GM12872 (cell line): ENCODE measurements at regions not wholly inside any gene's neighbourhood (a gene's known extent, or its start where the extent isn't known, plus 50 kb on each side); places are given as distances from the start of the nearest gene placed in this dataset.

ENCODE experiments used
- TF ChIP-seq, protein P1 (sequence below): IDR thresholded peaks from 3 replicates; pipeline ENCODE4 v1.5.1; 2011; ENCODE audit warnings: low read depth, mild to moderate bottlenecking, low read length, moderate library complexity; ENCODE audit not compliant: insufficient read depth

DNA sequence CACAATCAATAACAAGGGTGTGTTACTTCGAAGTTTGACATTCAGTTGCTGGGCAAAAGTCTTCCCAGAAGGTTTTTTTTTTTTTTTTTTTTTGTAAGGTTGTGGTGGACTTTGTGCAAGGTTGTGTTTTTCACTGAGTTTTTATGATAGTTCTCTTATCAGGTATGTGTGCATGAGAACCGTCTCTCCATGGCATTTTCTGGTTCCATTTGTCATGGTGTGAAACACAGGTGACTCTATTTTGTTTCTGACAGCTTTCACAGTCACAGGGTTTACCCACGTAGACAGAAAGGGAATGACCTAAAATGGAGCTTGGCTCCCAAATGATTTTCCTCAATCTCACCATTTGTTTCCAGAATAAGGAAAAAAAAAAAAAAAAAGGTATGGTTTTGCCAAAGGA, 1377.2 kb upstream of the CADM2 start:
- TF ChIP-seq, protein P1, sequence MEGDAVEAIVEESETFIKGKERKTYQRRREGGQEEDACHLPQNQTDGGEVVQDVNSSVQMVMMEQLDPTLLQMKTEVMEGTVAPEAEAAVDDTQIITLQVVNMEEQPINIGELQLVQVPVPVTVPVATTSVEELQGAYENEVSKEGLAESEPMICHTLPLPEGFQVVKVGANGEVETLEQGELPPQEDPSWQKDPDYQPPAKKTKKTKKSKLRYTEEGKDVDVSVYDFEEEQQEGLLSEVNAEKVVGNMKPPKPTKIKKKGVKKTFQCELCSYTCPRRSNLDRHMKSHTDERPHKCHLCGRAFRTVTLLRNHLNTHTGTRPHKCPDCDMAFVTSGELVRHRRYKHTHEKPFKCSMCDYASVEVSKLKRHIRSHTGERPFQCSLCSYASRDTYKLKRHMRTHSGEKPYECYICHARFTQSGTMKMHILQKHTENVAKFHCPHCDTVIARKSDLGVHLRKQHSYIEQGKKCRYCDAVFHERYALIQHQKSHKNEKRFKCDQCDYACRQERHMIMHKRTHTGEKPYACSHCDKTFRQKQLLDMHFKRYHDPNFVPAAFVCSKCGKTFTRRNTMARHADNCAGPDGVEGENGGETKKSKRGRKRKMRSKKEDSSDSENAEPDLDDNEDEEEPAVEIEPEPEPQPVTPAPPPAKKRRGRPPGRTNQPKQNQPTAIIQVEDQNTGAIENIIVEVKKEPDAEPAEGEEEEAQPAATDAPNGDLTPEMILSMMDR: no peak

DNA sequence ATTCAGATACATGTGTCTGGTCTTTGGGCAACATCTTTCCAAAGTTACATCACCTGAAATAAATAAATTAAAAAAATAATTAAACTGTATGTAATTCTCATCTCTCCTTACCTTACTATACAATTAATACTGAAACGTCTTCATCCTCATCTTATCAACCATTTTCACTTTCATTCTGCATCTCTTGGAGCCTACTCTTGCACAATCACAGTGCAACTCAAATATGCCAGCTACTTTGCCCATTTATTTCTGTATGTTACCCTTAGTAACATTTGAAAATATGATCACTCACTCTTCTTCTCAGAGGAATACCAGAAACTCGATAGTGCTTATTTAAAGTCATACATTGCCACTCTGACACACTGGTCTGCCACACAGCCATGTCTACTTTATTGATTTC, 1357.1 kb upstream of the CADM2 start:
- TF ChIP-seq, protein P1: no peak

DNA sequence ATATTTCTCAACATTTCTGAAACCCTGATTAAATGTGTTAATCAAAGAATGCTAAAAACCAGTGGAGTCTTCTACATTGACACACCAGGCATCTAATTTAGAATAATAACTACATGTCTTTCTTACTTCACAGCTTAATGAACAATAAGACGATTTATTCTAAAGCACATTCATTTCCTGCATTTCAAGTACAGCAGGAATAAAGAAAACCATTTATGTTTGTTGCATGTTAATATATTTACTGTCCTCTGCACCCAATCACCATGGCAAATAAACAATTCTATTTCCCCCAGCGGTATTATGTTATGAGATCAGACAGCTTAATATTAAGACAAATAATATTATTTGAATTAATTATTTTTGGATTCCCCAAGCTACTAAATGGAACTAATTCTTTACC, 1336.3 kb upstream of the CADM2 start:
- TF ChIP-seq, protein P1: no peak

DNA sequence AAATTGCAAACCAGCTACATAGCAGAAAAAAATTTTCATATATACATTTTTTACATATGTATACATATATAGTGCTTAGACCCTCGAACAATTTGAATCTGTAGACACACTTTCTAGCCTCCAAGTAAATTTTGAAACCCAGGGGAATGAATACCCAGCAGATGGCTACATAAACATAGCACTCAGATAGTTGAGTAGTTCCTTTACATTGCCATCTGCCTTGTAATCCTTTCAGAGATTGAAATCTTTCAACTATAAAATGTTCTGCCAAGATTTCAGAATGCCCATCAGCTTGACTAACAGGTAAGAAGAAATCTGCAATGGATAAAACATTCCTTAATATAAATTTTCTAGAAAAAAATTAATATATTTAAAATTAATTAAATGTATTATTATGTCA, 1333.5 kb upstream of the CADM2 start:
- TF ChIP-seq, protein P1: no peak

GRCh38 chr3:83628471-83628870, 1330.3 kb upstream of the CADM2 start:
- TF ChIP-seq, protein P1: no peak

DNA sequence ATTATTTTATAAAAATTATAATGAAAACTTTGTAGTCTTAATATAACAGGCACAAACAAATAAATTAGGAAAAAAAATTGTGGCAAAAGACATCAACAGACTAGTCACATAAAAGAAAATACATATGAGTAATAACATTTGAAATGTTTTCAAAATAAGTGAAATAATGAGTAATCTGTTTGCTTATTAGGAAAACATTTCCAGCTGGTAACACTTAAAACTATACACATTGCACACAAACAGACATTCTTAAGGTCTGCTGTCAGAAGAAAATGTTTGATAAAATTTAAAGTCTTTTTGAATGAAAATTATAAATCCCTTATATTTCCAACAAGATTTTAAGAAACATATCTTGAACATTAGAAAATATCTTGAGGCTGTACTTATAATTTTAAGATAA, 1326.3 kb upstream of the CADM2 start:
- TF ChIP-seq, protein P1: no peak

DNA sequence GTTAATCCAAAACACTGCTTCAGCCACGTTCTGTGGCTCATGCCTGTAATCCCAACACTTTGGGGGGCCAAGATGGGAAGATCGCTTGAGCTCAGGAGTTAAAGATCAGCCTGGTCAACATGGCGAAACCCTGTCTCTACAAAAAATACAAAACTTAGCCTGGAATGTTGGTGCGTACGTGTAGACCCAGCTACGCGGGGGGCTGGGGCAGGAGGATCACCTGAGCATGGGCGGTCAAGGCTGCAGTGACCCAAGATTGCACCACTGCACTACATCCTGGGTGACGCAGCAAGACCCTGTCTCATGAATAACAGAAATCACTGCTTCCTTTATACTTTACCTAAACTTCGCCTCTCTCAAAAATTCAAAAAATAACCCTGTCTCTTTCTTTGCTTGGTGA, 1325.0 kb upstream of the CADM2 start:
- TF ChIP-seq, protein P1: no peak

DNA sequence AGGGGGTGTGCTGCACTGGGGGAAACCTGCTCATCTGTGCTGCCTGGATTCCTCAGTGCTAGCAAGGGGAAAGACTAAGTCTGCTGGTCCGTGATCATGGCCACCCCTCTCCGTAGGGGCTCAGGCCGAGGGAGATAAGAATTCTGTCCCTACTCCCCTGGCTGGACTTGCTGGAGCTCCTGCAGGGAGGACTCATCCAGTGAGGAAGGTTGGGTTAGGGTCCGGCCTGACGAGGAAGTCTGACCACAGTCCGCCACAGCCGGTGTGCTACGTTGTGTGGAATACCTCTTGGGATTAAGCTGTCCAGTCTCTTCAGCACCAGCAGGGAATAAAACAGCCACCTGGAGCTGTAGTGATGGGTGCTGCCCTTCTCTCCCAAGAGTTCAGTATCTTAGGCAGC, 1309.1 kb upstream of the CADM2 start:
- TF ChIP-seq, protein P1: no peak
